ENCODE measurements at regions not wholly inside any gene's neighbourhood (a gene's known extent, or its start where the extent isn't known, plus 50 kb on each side); places are given as distances from the start of the nearest gene placed in this dataset.

DNA sequence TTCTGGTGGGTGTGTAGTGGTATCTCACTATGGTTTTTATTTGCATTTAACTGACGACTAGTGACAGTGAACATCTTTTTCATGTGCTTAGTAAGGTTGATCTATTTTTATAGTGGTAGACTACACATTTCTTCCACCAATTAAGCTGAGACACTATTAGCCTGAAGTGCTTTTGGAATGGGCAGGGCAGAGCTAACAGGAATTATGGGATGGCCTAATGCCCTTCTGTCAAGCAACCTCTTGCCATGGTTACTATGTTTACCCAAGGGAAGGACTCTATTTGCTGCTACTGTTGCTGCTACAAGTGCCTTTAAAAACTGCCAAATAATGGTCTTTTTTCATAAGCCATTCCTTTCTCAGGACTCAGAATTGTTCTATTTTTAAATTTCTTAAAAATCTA, 676.7 kb upstream of the ACTRT1 start:
- DNase-seq (ENCODE audit: low read depth in 1 of 2, low spot score in 1 of 2) = no peak
- H3K4me2 ChIP-seq = no peak overlapping the region
- CTCF ChIA-PET = no interaction called here
- no peaks in the 10 kb centered on the region for H3K9me3 ChIP-seq
- TF ChIP-seq, protein P1, sequence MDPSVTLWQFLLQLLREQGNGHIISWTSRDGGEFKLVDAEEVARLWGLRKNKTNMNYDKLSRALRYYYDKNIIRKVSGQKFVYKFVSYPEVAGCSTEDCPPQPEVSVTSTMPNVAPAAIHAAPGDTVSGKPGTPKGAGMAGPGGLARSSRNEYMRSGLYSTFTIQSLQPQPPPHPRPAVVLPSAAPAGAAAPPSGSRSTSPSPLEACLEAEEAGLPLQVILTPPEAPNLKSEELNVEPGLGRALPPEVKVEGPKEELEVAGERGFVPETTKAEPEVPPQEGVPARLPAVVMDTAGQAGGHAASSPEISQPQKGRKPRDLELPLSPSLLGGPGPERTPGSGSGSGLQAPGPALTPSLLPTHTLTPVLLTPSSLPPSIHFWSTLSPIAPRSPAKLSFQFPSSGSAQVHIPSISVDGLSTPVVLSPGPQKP (IDR thresholded peaks at IDR 0.05; ENCODE audit: low read depth, low read length) = no peak
- TF ChIP-seq PHF8 (IDR thresholded peaks at IDR 0.05; ENCODE audit: borderline replicate concordance, low read depth) = no peak
- no peak for TF ChIP-seq HDAC2 (IDR thresholded peaks at IDR 0.05)
- TF ChIP-seq POLR2A (IDR thresholded peaks at IDR 0.05; ENCODE audit: low read length) = no peak
- no peak overlapping the region for H3K4me3 ChIP-seq
- WGBS (ENCODE audit: missing lambda C conversion rate) = 61% methylated on average over 1 of the region's 1 CpG
- POLR2A ChIA-PET = no interaction called here
- ATAC-seq = no peak
- FAIRE-seq = peak; percentile 13
- H3K27ac ChIP-seq = no peak overlapping the region
- no peaks in the 10 kb centered on the region for H3K4me1 ChIP-seq

DNA sequence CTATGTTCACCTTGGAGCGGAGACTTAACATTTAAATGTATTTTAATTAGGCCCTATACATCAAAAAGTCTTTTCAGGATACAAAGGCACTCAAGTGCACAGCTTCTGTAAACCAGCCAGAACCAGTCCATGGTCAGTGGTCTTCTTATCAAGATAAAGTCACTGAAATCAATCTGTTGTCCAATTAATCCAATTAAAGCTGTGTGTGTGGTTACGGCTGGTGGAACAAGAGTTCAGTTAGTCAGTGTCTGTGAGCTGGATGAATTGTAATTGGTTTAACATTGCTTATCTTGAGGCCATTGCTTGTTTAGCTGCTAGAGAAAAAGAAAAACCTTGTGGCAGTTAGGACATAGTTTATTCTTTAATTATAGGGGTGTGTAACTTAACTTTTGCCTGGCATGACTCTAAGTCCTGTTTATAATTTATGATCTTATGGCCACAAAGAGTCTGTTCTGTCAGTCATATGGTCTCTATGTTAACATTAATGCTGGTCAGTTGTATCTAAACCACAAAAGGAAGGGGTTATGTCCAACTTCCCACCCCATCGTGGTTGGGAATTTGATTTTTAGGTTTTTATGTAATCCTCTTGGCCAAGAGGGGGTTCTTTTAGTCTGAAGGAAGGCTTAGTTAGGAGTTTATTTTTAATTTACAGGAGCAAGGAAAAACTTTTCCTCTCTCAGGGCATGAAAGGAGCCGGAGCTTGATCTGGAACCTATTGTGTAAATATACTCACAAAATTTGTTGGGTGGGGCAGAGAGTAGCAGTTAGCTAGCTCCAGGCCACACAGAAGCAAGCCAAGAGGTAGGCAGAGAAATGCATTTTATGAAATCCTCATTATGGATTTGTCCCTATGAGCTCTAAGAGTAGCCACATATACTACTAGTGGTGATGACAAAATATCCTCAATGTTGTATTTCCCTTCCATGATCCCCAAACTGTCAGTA, 665.7 kb upstream of the ACTRT1 start:
- ChIA-PET CTCF (no interaction called here), POLR2A (no interaction called here)
- Histone ChIP-seq H3K4me3 (no peak overlapping the region), H3K27ac (no peak overlapping the region), H3K4me1 (no peaks in the 10 kb centered on the region), H3K4me2 (no peak overlapping the region), H3K9me3 (no peaks in the 10 kb centered on the region)
- ATAC-seq (no peak), DNase-seq (ENCODE audit: low read depth in 1 of 2, low spot score in 1 of 2) (no peak), FAIRE-seq (no peak)
- TF ChIP-seq GATA3 (IDR thresholded peaks at IDR 0.05; ENCODE audit: borderline replicate concordance) (no peak), USF2 (IDR thresholded peaks at IDR 0.05) (no peak), RNF2 (IDR thresholded peaks at IDR 0.05; ENCODE audit: borderline replicate concordance, low read depth) (no peak), POLR2AphosphoS2 (conservative IDR thresholded peaks at IDR 0.05; ENCODE audit: low read length) (no peak), SMC3 (IDR thresholded peaks at IDR 0.05) (no peak), MYC (IDR thresholded peaks at IDR 0.05; ENCODE audit: borderline replicate concordance, low read length) (no peak), MAFK (IDR thresholded peaks at IDR 0.05; ENCODE audit: partially characterized antibody) (no peak), TFCP2L1 (CRISPR knock-in tag; IDR thresholded peaks at IDR 0.05) (no peak), CBX2 (IDR thresholded peaks at IDR 0.05; ENCODE audit: borderline replicate concordance, low read depth) (no peak), ZC3H11A (IDR thresholded peaks at IDR 0.05) (no peak), NPAS2 (CRISPR knock-in tag; IDR thresholded peaks at IDR 0.05; ENCODE audit: borderline replicate concordance) (no peak), RAD21 (conservative IDR thresholded peaks at IDR 0.05 in 1 of 2, IDR thresholded peaks at IDR 0.05 in 1 of 2) (no peak)
- TF ChIP-seq, protein P2, sequence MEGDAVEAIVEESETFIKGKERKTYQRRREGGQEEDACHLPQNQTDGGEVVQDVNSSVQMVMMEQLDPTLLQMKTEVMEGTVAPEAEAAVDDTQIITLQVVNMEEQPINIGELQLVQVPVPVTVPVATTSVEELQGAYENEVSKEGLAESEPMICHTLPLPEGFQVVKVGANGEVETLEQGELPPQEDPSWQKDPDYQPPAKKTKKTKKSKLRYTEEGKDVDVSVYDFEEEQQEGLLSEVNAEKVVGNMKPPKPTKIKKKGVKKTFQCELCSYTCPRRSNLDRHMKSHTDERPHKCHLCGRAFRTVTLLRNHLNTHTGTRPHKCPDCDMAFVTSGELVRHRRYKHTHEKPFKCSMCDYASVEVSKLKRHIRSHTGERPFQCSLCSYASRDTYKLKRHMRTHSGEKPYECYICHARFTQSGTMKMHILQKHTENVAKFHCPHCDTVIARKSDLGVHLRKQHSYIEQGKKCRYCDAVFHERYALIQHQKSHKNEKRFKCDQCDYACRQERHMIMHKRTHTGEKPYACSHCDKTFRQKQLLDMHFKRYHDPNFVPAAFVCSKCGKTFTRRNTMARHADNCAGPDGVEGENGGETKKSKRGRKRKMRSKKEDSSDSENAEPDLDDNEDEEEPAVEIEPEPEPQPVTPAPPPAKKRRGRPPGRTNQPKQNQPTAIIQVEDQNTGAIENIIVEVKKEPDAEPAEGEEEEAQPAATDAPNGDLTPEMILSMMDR (IDR thresholded peaks at IDR 0.05) = no peak
- WGBS (ENCODE audit: missing lambda C conversion rate) = 59% methylated on average over 4 of the region's 4 CpGs

DNA sequence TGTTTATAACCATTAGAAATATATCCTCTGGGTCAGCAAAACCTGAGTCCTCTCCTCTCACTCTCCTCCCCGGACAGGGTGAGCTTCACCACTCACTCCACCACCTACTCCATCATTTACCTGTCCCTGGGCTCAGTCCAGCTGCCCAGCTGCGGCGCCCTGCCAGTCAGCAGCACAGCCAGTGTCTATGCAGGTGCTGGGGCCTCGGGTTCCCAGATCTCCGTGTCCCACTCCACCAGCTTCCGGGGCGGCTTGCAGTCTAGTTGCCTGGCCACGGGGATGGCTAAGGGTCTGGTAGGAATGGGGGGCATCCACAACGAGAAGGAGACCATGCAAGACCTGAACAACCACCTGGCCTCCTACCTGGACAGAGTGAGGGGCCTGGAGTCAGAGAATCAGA, 662.2 kb upstream of the ACTRT1 start:
- POLR2A ChIA-PET = no interaction called here
- TF ChIP-seq, protein P3, sequence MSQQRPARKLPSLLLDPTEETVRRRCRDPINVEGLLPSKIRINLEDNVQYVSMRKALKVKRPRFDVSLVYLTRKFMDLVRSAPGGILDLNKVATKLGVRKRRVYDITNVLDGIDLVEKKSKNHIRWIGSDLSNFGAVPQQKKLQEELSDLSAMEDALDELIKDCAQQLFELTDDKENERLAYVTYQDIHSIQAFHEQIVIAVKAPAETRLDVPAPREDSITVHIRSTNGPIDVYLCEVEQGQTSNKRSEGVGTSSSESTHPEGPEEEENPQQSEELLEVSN (IDR thresholded peaks at IDR 0.05; ENCODE audit: borderline replicate concordance, low read depth) = no peak
- no peak for TF ChIP-seq CBX8 (IDR thresholded peaks at IDR 0.05)
- no peak for TF ChIP-seq BHLHE40 (IDR thresholded peaks at IDR 0.05; ENCODE audit: low read depth, low read length)
- DNase-seq (ENCODE audit: low read depth in 1 of 2, low spot score in 1 of 2) (no peak), FAIRE-seq (no peak), ATAC-seq (no peak)
- WGBS (ENCODE audit: missing lambda C conversion rate) = 29% methylated on average over 3 of the region's 9 CpGs
- Histone ChIP-seq H3K27ac (no peak overlapping the region), H3K4me1 (no peaks in the 10 kb centered on the region), H3K9me3 (no peaks in the 10 kb centered on the region), H3K4me2 (no peak overlapping the region), H3K4me3 (no peak overlapping the region)
- CTCF ChIA-PET = no interaction called here

All from A549 (cell line).